Endodermal cell (in vitro differentiated cells): ENCODE measurements at regions not wholly inside any gene's neighbourhood (a gene's known extent, or its start where the extent isn't known, plus 50 kb on each side); places are given as distances from the start of the nearest gene placed in this dataset.

Experiments used
- DNase-seq: peaks from one replicate; pipeline ENCODE4 v3.0.0-alpha.2; 2017
- H3K27ac ChIP-seq: 2 replicates; pipeline ENCODE4 v1.5.1; 2013; ENCODE audit warnings: mild to moderate bottlenecking, low read depth, low read length, moderate library complexity
- H3K27me3 ChIP-seq: 2 replicates; pipeline ENCODE4 v1.6.1; 2013; ENCODE audit warnings: mild to moderate bottlenecking, low read length, moderate library complexity; ENCODE audit not compliant: insufficient read depth, control insufficient read depth, poor library complexity, severe bottlenecking
- H3K36me3 ChIP-seq: 2 replicates; pipeline ENCODE4 v1.7.0; 2013; ENCODE audit warnings: mild to moderate bottlenecking, low read length, moderate library complexity; ENCODE audit not compliant: control insufficient read depth, insufficient read depth
- H3K4me1 ChIP-seq: one replicate; pipeline ENCODE4 v1.7.0; 2013; ENCODE audit warnings: low read length; ENCODE audit not compliant: control insufficient read depth, insufficient read depth
- H3K4me3 ChIP-seq: 2 replicates; pipeline ENCODE4 v1.5.1; 2013; ENCODE audit warnings: mild to moderate bottlenecking, low read length, moderate library complexity
- H3K9ac ChIP-seq: 2 replicates; pipeline ENCODE4 v1.6.1; 2013; ENCODE audit warnings: mild to moderate bottlenecking, low read length, moderate library complexity; ENCODE audit not compliant: poor library complexity, severe bottlenecking; ENCODE audit errors: extremely low read depth
- H3K9me3 ChIP-seq: 2 replicates; pipeline ENCODE4 v1.6.1; 2013; ENCODE audit warnings: mild to moderate bottlenecking, low read length, moderate library complexity; ENCODE audit not compliant: control insufficient read depth
- H3K27ac Mint-ChIP-seq: 2 replicates; pipeline ENCODE4 v1.8.0; 2020; ENCODE audit warnings: mixed read lengths
- H3K27me3 Mint-ChIP-seq: 2 replicates; pipeline ENCODE4 v1.8.0; 2021; ENCODE audit warnings: mild to moderate bottlenecking, mixed read lengths; ENCODE audit not compliant: insufficient read depth
- H3K36me3 Mint-ChIP-seq: 2 replicates; pipeline ENCODE4 v1.8.0; 2020; ENCODE audit warnings: low read depth, mixed read lengths
- H3K4me1 Mint-ChIP-seq: 2 replicates; pipeline ENCODE4 v1.8.0; 2020; ENCODE audit warnings: mixed read lengths
- H3K4me3 Mint-ChIP-seq: 2 replicates; pipeline ENCODE4 v1.8.0; 2020; ENCODE audit warnings: mild to moderate bottlenecking, moderate library complexity, mixed read lengths
- H3K9me3 Mint-ChIP-seq: 2 replicates; pipeline ENCODE4 v1.8.0; 2020; ENCODE audit warnings: mild to moderate bottlenecking, mixed read lengths
- CTCF ChIP-seq: fragments of 200-600 bp; sonication (generic); conservative IDR thresholded peaks from 2 replicates; pipeline ENCODE4 v1.5.0; 2021; ENCODE audit warnings: antibody characterized with exemption, mild to moderate bottlenecking
- WGBS, 2 experiments: methylation state at CpG; one replicate each; pipeline versions ENCODE4 v1.1.5 to v1.1.7; 2013; ENCODE audit warnings: missing lambda C conversion rate in 2 of 2, mixed read lengths in 1 of 2; ENCODE audit not compliant: insufficient coverage in 1 of 2, insufficient read length in 1 of 2; 5-methylcytosine and 5-hydroxymethylcytosine counted together

- Histone ChIP-seq H3K4me3 (no peak overlapping the region), H3K27ac (no peak overlapping the region), H3K9ac (no peak overlapping the region), H3K36me3 (no peaks in the 10 kb centered on the region), H3K27me3 (no peaks in the 10 kb centered on the region), H3K4me1 (no peaks in the 10 kb centered on the region), H3K9me3 (no peaks in the 10 kb centered on the region)
- DNase-seq: no peak
- no peak for TF ChIP-seq CTCF
- H3K27ac Mint-ChIP-seq: no peak overlapping the region
- WGBS, 2 experiments: 71 to 86% methylated on average over 2 to 3 of the region's 3 CpGs
- no peaks in the 10 kb centered on the region for H3K9me3 Mint-ChIP-seq
- H3K4me1 Mint-ChIP-seq: peaks cover 9% of the 10 kb centered on the region
- no peaks in the 10 kb centered on the region for H3K27me3 Mint-ChIP-seq
- H3K36me3 Mint-ChIP-seq: no peaks in the 10 kb centered on the region
- no peak overlapping the region for H3K4me3 Mint-ChIP-seq
Observed at GRCh38 chr2:215751200-215751910, 262.0 kb downstream of the MREG start.

GRCh38 chr2:215750763-215751162, 262.6 kb downstream of the MREG start:
- H3K4me3 ChIP-seq: no peak overlapping the region
- DNase-seq: no peak
- H3K9ac ChIP-seq: no peak overlapping the region
- H3K27me3 Mint-ChIP-seq: no peaks in the 10 kb centered on the region
- no peaks in the 10 kb centered on the region for H3K9me3 ChIP-seq
- peaks cover 9% of the 10 kb centered on the region for H3K4me1 Mint-ChIP-seq
- no peak overlapping the region for H3K27ac ChIP-seq
- H3K9me3 Mint-ChIP-seq: no peaks in the 10 kb centered on the region
- no peak overlapping the region for H3K27ac Mint-ChIP-seq
- TF ChIP-seq CTCF: no peak
- H3K36me3 ChIP-seq: no peaks in the 10 kb centered on the region
- no peak overlapping the region for H3K4me3 Mint-ChIP-seq
- 97 to 100% methylated on average over 1 to 4 of the region's 4 CpGs for WGBS, 2 experiments
- H3K27me3 ChIP-seq: no peaks in the 10 kb centered on the region
- no peaks in the 10 kb centered on the region for H3K36me3 Mint-ChIP-seq
- no peaks in the 10 kb centered on the region for H3K4me1 ChIP-seq

- H3K27me3 ChIP-seq: no peaks in the 10 kb centered on the region
- no peaks in the 10 kb centered on the region for H3K9me3 Mint-ChIP-seq
- DNase-seq: no peak
- no peaks in the 10 kb centered on the region for H3K36me3 Mint-ChIP-seq
- H3K4me3 Mint-ChIP-seq: no peak overlapping the region
- no peaks in the 10 kb centered on the region for H3K27me3 Mint-ChIP-seq
- no peaks in the 10 kb centered on the region for H3K36me3 ChIP-seq
- no peak overlapping the region for H3K27ac ChIP-seq
- H3K4me1 Mint-ChIP-seq: peaks cover 9% of the 10 kb centered on the region
- no peak overlapping the region for H3K27ac Mint-ChIP-seq
- no peak overlapping the region for H3K4me3 ChIP-seq
- no peak overlapping the region for H3K9ac ChIP-seq
- TF ChIP-seq CTCF: no peak
- H3K4me1 ChIP-seq: no peaks in the 10 kb centered on the region
- H3K9me3 ChIP-seq: no peaks in the 10 kb centered on the region
- 90 to 97% methylated on average over 4 to 11 of the region's 11 CpGs for WGBS, 2 experiments
Observed at GRCh38 chr2:215749092-215749957, 264.0 kb downstream of the MREG start.
